Stimulated activated CD4-positive, alpha-beta T cell treated with anti-CD3 and anti-CD28 coated beads, Interleukin-4, amount 100 ng/mL, for 24 hours (primary cell): ENCODE measurements at regions not wholly inside any gene's neighbourhood (a gene's known extent, or its start where the extent isn't known, plus 50 kb on each side); places are given as distances from the start of the nearest gene placed in this dataset.

Experiments used
- DNase-seq: peaks from one replicate; pipeline ENCODE4 v3.0.0-alpha.2; 2020

DNA sequence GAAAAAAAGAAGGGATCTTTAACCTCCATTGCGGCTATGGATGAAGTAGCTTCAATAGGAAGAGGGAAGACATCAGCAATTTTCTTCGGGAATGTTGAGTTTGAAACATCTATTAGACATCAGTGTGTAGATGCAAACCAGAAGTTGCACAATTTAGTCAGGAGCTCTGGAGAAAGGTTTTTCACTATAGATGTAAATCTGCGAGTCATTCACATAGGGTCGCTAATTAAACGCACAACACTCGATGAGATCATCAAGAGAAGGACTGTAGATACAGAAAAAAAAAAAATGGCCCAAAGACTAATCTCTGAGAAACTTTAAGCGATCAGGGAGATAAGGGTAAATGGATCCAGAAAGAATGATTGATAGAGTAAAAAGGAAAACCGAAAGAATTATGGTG is 61.7 kb upstream of the TES start:
- DNase-seq: no peak

DNA sequence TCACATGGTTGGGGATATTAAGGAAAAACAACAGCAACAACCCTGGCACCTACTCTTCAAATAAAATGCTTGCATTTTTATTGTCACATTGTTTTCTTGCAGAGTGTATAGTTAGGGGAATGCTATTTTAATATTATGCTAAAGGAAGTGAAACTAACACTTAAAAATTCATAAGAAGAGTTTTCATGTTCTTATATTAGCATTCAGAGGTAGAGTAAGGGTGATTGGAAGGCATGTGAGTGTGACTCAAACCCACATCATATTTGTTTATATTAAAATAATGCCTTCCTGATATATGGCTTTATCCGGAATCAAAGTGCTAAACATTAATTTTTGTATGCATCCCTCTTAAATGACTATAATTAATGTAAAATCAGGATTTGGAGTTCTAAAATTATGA is 59.8 kb upstream of the TES start:
- no peak for DNase-seq

DNA sequence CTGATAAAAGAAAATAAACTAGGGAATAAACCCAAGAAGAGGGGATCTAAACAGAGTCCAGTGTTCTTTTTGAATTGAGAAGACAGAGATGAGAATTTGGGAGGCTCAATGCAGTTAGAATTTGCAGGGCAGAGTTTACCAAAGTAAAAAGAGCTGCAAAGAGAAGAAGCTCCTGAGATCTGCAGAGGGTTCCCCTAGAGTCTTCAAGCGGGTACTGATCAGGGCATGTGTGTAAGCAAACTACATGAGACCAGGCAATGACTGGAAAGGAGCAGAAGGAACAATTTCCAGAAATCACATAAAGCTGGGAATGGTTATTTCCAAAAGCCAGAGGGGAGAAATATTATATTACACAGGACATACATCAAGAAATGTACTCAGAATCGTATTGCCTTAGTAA is 58.1 kb upstream of the TES start:
- DNase-seq: no peak

DNA sequence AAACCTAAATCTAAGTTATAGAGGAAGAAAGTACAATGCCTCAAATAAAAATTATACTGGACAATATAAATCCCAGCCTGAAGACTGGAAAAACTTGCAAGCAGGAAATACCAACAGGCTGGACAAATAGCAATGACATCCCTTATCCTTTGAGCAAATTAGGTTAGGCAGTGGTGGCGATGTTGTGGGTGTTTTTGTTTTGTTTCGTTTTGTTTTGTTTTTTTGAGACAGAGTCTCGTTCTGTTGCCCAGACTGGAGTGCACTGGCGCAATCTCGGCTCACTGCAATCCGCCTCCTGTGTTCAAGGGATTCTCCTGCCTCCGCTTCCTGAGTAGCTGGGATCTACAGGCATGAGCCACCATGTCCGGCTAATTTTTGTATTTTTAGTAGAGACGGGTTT is 57.3 kb upstream of the TES start:
- no peak for DNase-seq

DNA sequence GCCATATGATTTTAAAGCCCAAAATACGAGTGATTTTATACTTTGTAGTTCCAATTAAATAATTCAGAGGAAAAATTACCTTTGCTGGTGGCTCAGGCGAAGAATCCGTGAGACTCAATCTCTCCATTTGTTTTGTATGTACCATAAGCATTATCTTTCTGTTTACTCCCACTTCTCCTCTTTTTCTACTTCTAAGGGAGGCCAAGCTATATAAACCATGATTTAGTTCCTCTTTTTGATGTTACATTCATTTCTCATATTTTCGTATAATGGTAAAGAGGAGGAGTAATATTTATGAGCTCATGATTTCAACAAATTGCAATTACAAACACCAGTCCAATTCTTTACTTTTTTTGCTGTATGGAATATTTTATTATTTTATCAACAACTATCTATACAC is 50.6 kb upstream of the TES start:
- DNase-seq: no peak
